HEK293 (cell line): ENCODE measurements at regions not wholly inside any gene's neighbourhood (a gene's known extent, or its start where the extent isn't known, plus 50 kb on each side); places are given as distances from the start of the nearest gene placed in this dataset.

Source experiments
- CTCF ChIP-seq: fragments of 450-650 bp; formaldehyde crosslinking; IDR thresholded peaks from 2 replicates; pipeline ENCODE4 v1.5.1; 2016; ENCODE audit warnings: missing biosample characterization, missing genetic modification characterization
- ZNF169 ChIP-seq: fragments of 450-650 bp; formaldehyde crosslinking; IDR thresholded peaks from 2 replicates; pipeline ENCODE4 v1.5.1; 2016; ENCODE audit warnings: missing biosample characterization, missing genetic modification characterization
- ZSCAN18 ChIP-seq: fragments of 450-650 bp; formaldehyde crosslinking; IDR thresholded peaks from 2 replicates; pipeline ENCODE4 v1.5.1; 2016; ENCODE audit warnings: missing biosample characterization, missing genetic modification characterization

- no peak for TF ChIP-seq ZNF169 (tag by site-specific recombination)
- TF ChIP-seq ZSCAN18: no peak
- TF ChIP-seq CTCF (tag by site-specific recombination): no peak
These were observed 119.7 kb downstream of the AASDH start for GRCh38 chr4:56267558-56267957.
